GM23338 (cell line): ENCODE measurements at regions not wholly inside any gene's neighbourhood (a gene's known extent, or its start where the extent isn't known, plus 50 kb on each side); places are given as distances from the start of the nearest gene placed in this dataset.
"Not testable (repeated sequence)": the region's sequence is repeated elsewhere in the genome, so short reads cannot be mapped to it uniquely, and the experiment has no call there.

Source experiments
- ATAC-seq: fragments of 200-7000 bp; cut with Tn5 transposase; 3 replicates; pipeline ENCODE4 v1.9.1; 2020
- DNase-seq: peaks from one replicate; pipeline ENCODE4 v3.0.0-alpha.2; 2015; ENCODE audit warnings: low spot score
- H2AFZ ChIP-seq: fragments of 200-600 bp; sonication (generic); 2 replicates; pipeline ENCODE4 v1.8.0; 2016; ENCODE audit warnings: antibody characterized with exemption, mild to moderate bottlenecking, moderate library complexity
- H3F3A ChIP-seq: fragments of 200-600 bp; sonication (generic); replicated peaks from 2 replicates; pipeline ENCODE4 v1.8.0; 2017; ENCODE audit warnings: antibody characterized with exemption, mixed run types, low read depth
- H3K27ac ChIP-seq: fragments of 200-600 bp; sonication (generic); 2 replicates; pipeline ENCODE4 v1.6.1; 2016; ENCODE audit warnings: low read depth
- H3K27me3 ChIP-seq: fragments of 200-600 bp; sonication (generic); 2 replicates; pipeline ENCODE4 v1.8.0; 2016; ENCODE audit warnings: mild to moderate bottlenecking, mixed run types, moderate library complexity; ENCODE audit not compliant: insufficient read depth
- H3K36me3 ChIP-seq: fragments of 200-600 bp; sonication (generic); 2 replicates; pipeline ENCODE4 v1.8.0; 2016; ENCODE audit warnings: mild to moderate bottlenecking; ENCODE audit not compliant: insufficient read depth
- H3K4me1 ChIP-seq: fragments of 200-600 bp; sonication (generic); 2 replicates; pipeline ENCODE4 v1.8.0; 2016; ENCODE audit warnings: mild to moderate bottlenecking, moderate library complexity; ENCODE audit not compliant: insufficient read depth
- H3K4me2 ChIP-seq: fragments of 200-600 bp; sonication (generic); 2 replicates; pipeline ENCODE4 v1.7.1; 2017; ENCODE audit warnings: mixed run types
- H3K4me3 ChIP-seq: fragments of 200-600 bp; sonication (generic); 2 replicates; pipeline ENCODE4 v1.6.1; 2016; ENCODE audit warnings: mixed run types
- H3K79me2 ChIP-seq: fragments of 200-600 bp; sonication (generic); replicated peaks from 2 replicates; pipeline ENCODE4 v1.8.0; 2017; ENCODE audit warnings: mild to moderate bottlenecking; ENCODE audit not compliant: insufficient read depth
- H3K9me2 ChIP-seq: fragments of 200-600 bp; sonication (generic); 2 replicates; pipeline ENCODE4 v1.8.0; 2017; ENCODE audit not compliant: insufficient read depth
- H4K20me1 ChIP-seq: fragments of 200-600 bp; sonication (generic); replicated peaks from 2 replicates; pipeline ENCODE4 v1.8.0; 2017; ENCODE audit warnings: mild to moderate bottlenecking; ENCODE audit not compliant: insufficient read depth
- H3K27ac Mint-ChIP-seq: 2 replicates; pipeline ENCODE4 v1.8.0; 2020; ENCODE audit warnings: inconsistent platforms, mild to moderate bottlenecking, moderate library complexity, mixed read lengths
- H3K27me3 Mint-ChIP-seq: 3 replicates; pipeline ENCODE4 v1.8.0; 2022; ENCODE audit warnings: low read depth, mild to moderate bottlenecking, moderate library complexity, mixed read lengths, inconsistent platforms; ENCODE audit not compliant: insufficient read depth, poor library complexity
- H3K36me3 Mint-ChIP-seq: 3 replicates; pipeline ENCODE4 v1.8.0; 2021; ENCODE audit warnings: low read depth, mild to moderate bottlenecking, inconsistent platforms, moderate library complexity, mixed read lengths
- H3K4me1 Mint-ChIP-seq: 3 replicates; pipeline ENCODE4 v1.8.0; 2020; ENCODE audit warnings: mild to moderate bottlenecking, inconsistent platforms, mixed read lengths
- H3K4me3 Mint-ChIP-seq: 3 replicates; pipeline ENCODE4 v1.8.0; 2021; ENCODE audit warnings: moderate library complexity, mild to moderate bottlenecking, inconsistent platforms, mixed read lengths
- H3K9me3 Mint-ChIP-seq: 3 replicates; pipeline ENCODE4 v1.8.0; 2020; ENCODE audit warnings: moderate library complexity, mild to moderate bottlenecking, inconsistent platforms, mixed read lengths
- CREB1 ChIP-seq: fragments of 250-450 bp; sonication (Bioruptor Pico); IDR thresholded peaks from 2 replicates; pipeline ENCODE4 v1.5.0; 2020; ENCODE audit warnings: low read depth, mild to moderate bottlenecking, moderate library complexity
- NANOG ChIP-seq: IDR thresholded peaks from 2 replicates; pipeline ENCODE4 v1.6.1; 2016; ENCODE audit warnings: antibody characterized with exemption, borderline replicate concordance
- TF ChIP-seq, protein P1 (sequence below), 2 experiments: fragments of 200-600 bp in 1 of 2; sonication (generic) in 1 of 2; conservative IDR thresholded peaks; 2 replicates each; pipeline versions ENCODE4 v1.5.1 to v1.6.1; 2016 to 2017; ENCODE audit warnings: antibody characterized with exemption in 2 of 2, low read depth in 2 of 2, mild to moderate bottlenecking in 2 of 2, moderate library complexity in 1 of 2

DNA sequence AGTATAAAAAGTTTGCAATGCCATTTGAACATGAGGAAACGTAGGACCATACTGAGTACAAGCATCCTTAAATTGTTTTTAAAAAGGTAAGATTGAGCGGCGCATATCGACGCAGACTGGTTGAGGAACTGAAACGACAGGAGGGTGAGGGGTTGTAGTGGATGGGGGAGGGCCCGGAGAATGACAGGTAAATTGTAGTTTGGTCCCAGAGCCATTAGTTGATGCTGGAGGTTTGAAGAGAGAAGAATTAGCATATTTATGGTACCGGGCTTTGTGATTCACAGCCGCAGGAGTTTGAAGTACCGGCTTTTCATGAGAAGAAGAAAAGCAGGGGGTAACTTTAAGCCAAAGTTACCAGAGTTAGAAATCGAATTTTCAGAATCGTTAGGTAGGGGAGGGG, 179.5 kb downstream of the OTOP1 start:
- H3K4me1 Mint-ChIP-seq: peaks cover 23% of the 10 kb centered on the region
- H3K27ac ChIP-seq: peak overlapping the region; percentile 94
- not testable (repeated sequence) for H3K9me2 ChIP-seq, H3K9me3 Mint-ChIP-seq, H4K20me1 ChIP-seq, H3F3A ChIP-seq, H2AFZ ChIP-seq, H3K27me3 Mint-ChIP-seq, H3K27me3 ChIP-seq
- peak overlapping the region; percentile 52 for H3K4me3 ChIP-seq
- peaks cover 20% of the 10 kb centered on the region for H3K79me2 ChIP-seq
- DNase-seq: peak; percentile 78
- H3K36me3 ChIP-seq: peaks cover 27% of the 10 kb centered on the region
- peak overlapping the region; percentile 94 for H3K4me3 Mint-ChIP-seq
- peak; percentile 55; the same call in 1 of the 2 replicates for TF ChIP-seq NANOG
- peak; percentile 8; the same call in 1 of the 2 replicates for TF ChIP-seq CREB1 (CRISPR knock-in tag)
- H3K27ac Mint-ChIP-seq: peak overlapping the region; percentile 93
- H3K4me2 ChIP-seq: peak overlapping the region; percentile 74
- peak; percentile 45; the same call in 2 of the 3 replicates for ATAC-seq
- peaks cover 15% of the 10 kb centered on the region; the same call in 1 of the 2 replicates for H3K4me1 ChIP-seq
- H3K36me3 Mint-ChIP-seq: peaks cover 43% of the 10 kb centered on the region

DNA sequence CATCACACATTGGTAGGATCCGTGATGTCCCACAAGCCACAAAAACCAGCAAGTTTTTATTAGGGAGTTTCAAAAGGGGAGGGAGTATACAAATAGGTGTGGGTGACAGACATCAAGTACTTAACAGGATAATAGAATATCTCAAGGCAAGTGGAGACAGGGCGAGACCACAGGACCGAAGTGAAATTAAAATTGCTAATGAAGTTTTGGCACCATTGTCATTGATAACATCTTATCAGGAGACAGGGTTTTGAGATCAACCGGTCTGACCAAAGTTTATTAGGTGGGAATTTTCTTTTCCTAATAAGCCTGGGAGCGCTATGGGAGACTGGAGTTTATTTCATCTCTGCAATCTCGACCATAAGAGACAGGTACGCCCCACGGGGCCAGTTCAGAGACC, 178.5 kb downstream of the OTOP1 start:
- H3K9me3 Mint-ChIP-seq, H3F3A ChIP-seq, DNase-seq, ATAC-seq, H4K20me1 ChIP-seq, H3K9me2 ChIP-seq, H3K27me3 Mint-ChIP-seq, H3K27me3 ChIP-seq, H2AFZ ChIP-seq: not testable (repeated sequence)
- TF ChIP-seq, protein P1, sequence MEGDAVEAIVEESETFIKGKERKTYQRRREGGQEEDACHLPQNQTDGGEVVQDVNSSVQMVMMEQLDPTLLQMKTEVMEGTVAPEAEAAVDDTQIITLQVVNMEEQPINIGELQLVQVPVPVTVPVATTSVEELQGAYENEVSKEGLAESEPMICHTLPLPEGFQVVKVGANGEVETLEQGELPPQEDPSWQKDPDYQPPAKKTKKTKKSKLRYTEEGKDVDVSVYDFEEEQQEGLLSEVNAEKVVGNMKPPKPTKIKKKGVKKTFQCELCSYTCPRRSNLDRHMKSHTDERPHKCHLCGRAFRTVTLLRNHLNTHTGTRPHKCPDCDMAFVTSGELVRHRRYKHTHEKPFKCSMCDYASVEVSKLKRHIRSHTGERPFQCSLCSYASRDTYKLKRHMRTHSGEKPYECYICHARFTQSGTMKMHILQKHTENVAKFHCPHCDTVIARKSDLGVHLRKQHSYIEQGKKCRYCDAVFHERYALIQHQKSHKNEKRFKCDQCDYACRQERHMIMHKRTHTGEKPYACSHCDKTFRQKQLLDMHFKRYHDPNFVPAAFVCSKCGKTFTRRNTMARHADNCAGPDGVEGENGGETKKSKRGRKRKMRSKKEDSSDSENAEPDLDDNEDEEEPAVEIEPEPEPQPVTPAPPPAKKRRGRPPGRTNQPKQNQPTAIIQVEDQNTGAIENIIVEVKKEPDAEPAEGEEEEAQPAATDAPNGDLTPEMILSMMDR (conservative IDR thresholded peaks at IDR 0.05; ENCODE audit: low read depth in 2 of 2): peak in 1 of 2 experiments; percentile 30; a peak in 2 of 4 replicates
- peaks cover 33% of the 10 kb centered on the region for H3K36me3 Mint-ChIP-seq
- Histone ChIP-seq H3K36me3 (peaks cover 19% of the 10 kb centered on the region), H3K4me2 (peak overlapping the region; percentile 74), H3K27ac (peak overlapping the region; percentile 94), H3K4me1 (peaks cover 15% of the 10 kb centered on the region; the same call in 1 of the 2 replicates), H3K4me3 (peak overlapping the region; percentile 52), H3K79me2 (peaks cover 20% of the 10 kb centered on the region)
- peak overlapping the region; percentile 93 for H3K27ac Mint-ChIP-seq
- peak overlapping the region; percentile 94 for H3K4me3 Mint-ChIP-seq
- peaks cover 19% of the 10 kb centered on the region for H3K4me1 Mint-ChIP-seq

DNA sequence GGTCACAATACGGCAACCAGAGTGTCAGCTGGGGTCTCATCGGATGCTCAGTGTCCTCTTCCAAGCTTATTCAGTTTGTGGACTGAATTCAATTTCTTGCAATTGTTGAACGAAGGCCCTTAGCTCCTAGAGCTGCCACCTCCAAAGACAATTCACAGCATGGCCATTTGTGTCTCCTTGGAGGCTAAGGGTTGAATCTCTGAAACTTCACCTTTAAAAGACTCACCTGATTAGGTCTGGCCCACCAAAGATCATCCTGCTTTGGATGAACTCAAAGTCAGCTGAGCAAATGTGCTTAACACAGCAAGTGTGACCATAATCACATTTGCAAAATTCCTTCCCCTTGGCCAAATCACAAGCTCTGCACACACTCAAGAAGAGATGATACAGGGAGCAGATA, 175.9 kb downstream of the OTOP1 start:
- H3K79me2 ChIP-seq, H3K27me3 ChIP-seq, H3K4me3 Mint-ChIP-seq, H3K27ac ChIP-seq, H3K36me3 Mint-ChIP-seq, DNase-seq, H3K9me3 Mint-ChIP-seq, H3K27me3 Mint-ChIP-seq, H3K4me1 Mint-ChIP-seq, H3K4me1 ChIP-seq, H3K27ac Mint-ChIP-seq, H3K4me3 ChIP-seq, H3K36me3 ChIP-seq, H3K9me2 ChIP-seq, H2AFZ ChIP-seq, H3K4me2 ChIP-seq, H4K20me1 ChIP-seq, H3F3A ChIP-seq, ATAC-seq: not testable (repeated sequence)

DNA sequence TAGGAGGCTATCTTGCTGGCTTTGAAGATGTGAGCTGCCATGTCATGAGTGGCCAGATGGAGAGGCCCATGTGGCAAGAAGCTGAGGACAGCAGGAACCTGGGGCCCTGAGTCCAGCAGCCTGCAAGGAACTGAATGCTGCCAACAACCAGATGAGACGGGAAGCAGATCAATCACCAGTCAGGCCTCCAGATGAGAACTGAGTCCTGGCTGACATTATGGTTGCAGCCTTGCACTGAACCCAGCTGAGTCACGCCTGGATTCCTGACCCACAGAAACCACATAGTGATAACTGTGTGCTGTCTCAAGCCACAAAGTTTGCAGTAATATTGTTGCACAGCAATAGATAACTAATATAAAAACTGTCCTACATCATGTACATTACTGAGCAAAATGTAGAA, 173.8 kb downstream of the OTOP1 start:
- H3K36me3 ChIP-seq, ATAC-seq, H4K20me1 ChIP-seq, H3K79me2 ChIP-seq, DNase-seq, H3K27ac ChIP-seq, H3K27me3 Mint-ChIP-seq, H3K4me3 ChIP-seq, H3K4me1 ChIP-seq, H3K4me3 Mint-ChIP-seq, H3K27ac Mint-ChIP-seq, H3K9me3 Mint-ChIP-seq, H3K9me2 ChIP-seq, H3K36me3 Mint-ChIP-seq, H3K27me3 ChIP-seq, H2AFZ ChIP-seq, H3K4me2 ChIP-seq, H3F3A ChIP-seq, H3K4me1 Mint-ChIP-seq: not testable (repeated sequence)

DNA sequence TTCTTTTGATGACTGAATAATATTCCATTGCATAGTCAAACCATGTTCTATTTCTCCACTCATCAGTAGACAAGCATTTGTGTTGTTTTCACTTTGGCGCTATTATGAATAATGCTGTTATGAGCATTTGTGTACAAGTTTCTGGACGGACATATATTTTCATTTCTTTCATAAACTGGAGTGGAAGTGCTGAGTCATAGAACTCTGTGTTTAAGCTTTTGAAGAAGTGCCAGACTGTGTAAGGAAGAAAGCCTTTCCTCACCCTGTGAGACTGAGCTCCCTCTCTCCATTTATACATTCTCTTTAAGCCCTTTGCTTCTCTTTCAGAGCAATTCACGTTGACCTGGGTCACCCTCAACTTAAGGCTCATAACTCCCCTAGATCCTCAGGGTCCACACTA, 169.5 kb downstream of the OTOP1 start:
- H3K4me1 ChIP-seq, H3K9me3 Mint-ChIP-seq, H3K27ac ChIP-seq, H2AFZ ChIP-seq, H3K36me3 Mint-ChIP-seq, H3K79me2 ChIP-seq, H3K9me2 ChIP-seq, ATAC-seq, H3K27ac Mint-ChIP-seq, H3K4me2 ChIP-seq, DNase-seq, H3K27me3 ChIP-seq, H3F3A ChIP-seq, H3K4me1 Mint-ChIP-seq, H3K27me3 Mint-ChIP-seq, H3K4me3 ChIP-seq, H3K36me3 ChIP-seq, H4K20me1 ChIP-seq, H3K4me3 Mint-ChIP-seq: not testable (repeated sequence)

DNA sequence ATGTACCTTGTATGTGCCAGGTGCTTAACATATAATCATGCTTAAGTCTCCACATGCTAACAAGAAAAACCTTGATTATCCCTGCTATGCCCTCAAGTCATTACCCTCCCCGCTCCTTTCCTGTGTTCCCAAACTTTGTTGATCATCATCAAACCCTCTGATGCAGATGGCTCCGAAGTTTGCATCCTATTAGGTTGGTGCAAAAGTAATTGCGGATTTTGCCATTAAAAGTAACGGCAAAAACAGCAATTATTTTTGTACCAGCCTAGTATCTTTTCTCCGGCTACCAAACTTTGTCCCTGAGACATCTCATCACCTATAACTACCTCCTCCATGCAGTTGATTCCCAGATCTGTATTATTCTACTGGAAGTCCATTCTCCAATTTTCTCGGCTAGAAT, 142.6 kb downstream of the OTOP1 start:
- H3K27me3 Mint-ChIP-seq, DNase-seq, H3K4me1 Mint-ChIP-seq, H3K9me3 Mint-ChIP-seq, H3K36me3 ChIP-seq, H3F3A ChIP-seq, H3K36me3 Mint-ChIP-seq, H3K4me1 ChIP-seq, H3K27me3 ChIP-seq, H3K4me2 ChIP-seq, H4K20me1 ChIP-seq, H3K9me2 ChIP-seq, ATAC-seq, H2AFZ ChIP-seq, H3K4me3 Mint-ChIP-seq, H3K4me3 ChIP-seq, H3K79me2 ChIP-seq, H3K27ac Mint-ChIP-seq, H3K27ac ChIP-seq: not testable (repeated sequence)
